Kidney (tissue), 13 donors: ENCODE measurements at regions not wholly inside any gene's neighbourhood (a gene's known extent, or its start where the extent isn't known, plus 50 kb on each side); places are given as distances from the start of the nearest gene placed in this dataset.

Experiments
- DNase-seq, 5 donors: peaks; one replicate each; pipeline ENCODE4 v3.0.0-alpha.2; 2013 to 2020
- FAIRE-seq: peaks from 2 replicates; lab custom pipeline; 2012; peaks lifted over from hg19 to GRCh38; lab: Jason Lieb, UNC
- H3K27ac ChIP-seq, 2 donors: one replicate each; pipeline ENCODE4 v1.7.0; 2013; ENCODE audit warnings: low read depth in 2 of 2, low read length in 2 of 2, inconsistent platforms in 1 of 2
- H3K27me3 ChIP-seq: one replicate; pipeline ENCODE4 v1.7.1; 2013; ENCODE audit warnings: low read length, inconsistent platforms; ENCODE audit not compliant: control insufficient read depth, insufficient read depth
- H3K36me3 ChIP-seq, 3 donors: one replicate each; pipeline versions ENCODE4 v1.7.0 to v1.7.1; 2013; ENCODE audit warnings: low read length in 3 of 3, control low read depth in 1 of 3, inconsistent platforms in 1 of 3; ENCODE audit not compliant: insufficient read depth in 3 of 3, control insufficient read depth in 2 of 3
- H3K4me1 ChIP-seq, 3 donors: one replicate each; pipeline versions ENCODE4 v1.7.0 to v1.7.1; 2013; ENCODE audit warnings: low read length in 3 of 3, inconsistent platforms in 1 of 3, low read depth in 1 of 3; ENCODE audit not compliant: control insufficient read depth in 2 of 3, insufficient read depth in 2 of 3
- H3K4me3 ChIP-seq, 3 donors: one replicate each; pipeline versions ENCODE4 v1.7.0 to v1.8.1; 2013; ENCODE audit warnings: low read length in 3 of 3, control low read depth in 1 of 3, inconsistent platforms in 1 of 3
- H3K9ac ChIP-seq, 3 donors: one replicate each; pipeline versions ENCODE4 v1.7.0 to v1.7.1; 2013; ENCODE audit warnings: low read length in 3 of 3, control low read depth in 1 of 3, inconsistent platforms in 1 of 3
- H3K9me3 ChIP-seq, 3 donors: one replicate each; pipeline versions ENCODE4 v1.7.0 to v1.7.1; 2013; ENCODE audit warnings: low read length in 3 of 3, control low read depth in 1 of 3, inconsistent platforms in 1 of 3; ENCODE audit not compliant: control insufficient read depth in 2 of 3, insufficient read depth in 1 of 3
- intact Hi-C: fragments of 100-400 bp; cut with DNase I; formaldehyde crosslinking; loops from one replicate; pipeline ENCODE4 v1.11.1; 2022
- TF ChIP-seq, protein P1 (sequence below): IDR thresholded peaks from 3 replicates; pipeline ENCODE4 v1.5.1; 2012; ENCODE audit warnings: mild to moderate bottlenecking, moderate library complexity, borderline replicate concordance; ENCODE audit not compliant: insufficient read depth; ENCODE audit errors: extremely low read depth
- donor health status: control.
- donor health status: control.
- donor health status: control.
- donor health status: control.
- donor health status: control.
- donor health status: DM: yes; HTN: yes; CAD: no.
- donor health status: Normal renal cell carcinoma (clear cell type).

DNA sequence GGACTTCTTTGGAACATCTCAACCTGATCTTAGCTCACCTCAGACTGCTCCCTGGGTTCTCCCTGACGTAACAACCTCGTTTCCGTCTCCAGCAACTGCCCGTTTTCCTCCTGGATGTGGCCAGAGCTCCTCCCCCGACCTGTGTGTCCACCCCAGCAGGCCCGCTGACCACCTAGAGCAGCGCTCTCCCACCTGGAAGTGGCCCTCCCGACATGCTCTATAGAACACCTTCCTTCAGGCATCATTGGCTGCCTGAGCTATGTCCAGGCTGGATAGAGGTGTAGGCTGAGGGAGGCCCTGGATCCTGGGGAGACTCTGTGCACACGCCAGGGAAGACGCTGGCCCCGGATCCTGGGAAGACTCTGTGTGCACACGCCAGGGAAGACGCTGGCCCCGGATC is 81.3 kb downstream of the TEX29 start:
- Histone ChIP-seq H3K4me3 (no peak overlapping the region), H3K27me3 (no peaks in the 10 kb centered on the region), H3K36me3 (no peaks in the 10 kb centered on the region), H3K9me3 (no peaks in the 10 kb centered on the region), H3K27ac (no peak overlapping the region), H3K4me1 (no peaks in the 10 kb centered on the region), H3K9ac (no peak overlapping the region)
- FAIRE-seq (no peak), DNase-seq (no peak)
- intact Hi-C loops, result no loop called here
- TF ChIP-seq, protein P1, sequence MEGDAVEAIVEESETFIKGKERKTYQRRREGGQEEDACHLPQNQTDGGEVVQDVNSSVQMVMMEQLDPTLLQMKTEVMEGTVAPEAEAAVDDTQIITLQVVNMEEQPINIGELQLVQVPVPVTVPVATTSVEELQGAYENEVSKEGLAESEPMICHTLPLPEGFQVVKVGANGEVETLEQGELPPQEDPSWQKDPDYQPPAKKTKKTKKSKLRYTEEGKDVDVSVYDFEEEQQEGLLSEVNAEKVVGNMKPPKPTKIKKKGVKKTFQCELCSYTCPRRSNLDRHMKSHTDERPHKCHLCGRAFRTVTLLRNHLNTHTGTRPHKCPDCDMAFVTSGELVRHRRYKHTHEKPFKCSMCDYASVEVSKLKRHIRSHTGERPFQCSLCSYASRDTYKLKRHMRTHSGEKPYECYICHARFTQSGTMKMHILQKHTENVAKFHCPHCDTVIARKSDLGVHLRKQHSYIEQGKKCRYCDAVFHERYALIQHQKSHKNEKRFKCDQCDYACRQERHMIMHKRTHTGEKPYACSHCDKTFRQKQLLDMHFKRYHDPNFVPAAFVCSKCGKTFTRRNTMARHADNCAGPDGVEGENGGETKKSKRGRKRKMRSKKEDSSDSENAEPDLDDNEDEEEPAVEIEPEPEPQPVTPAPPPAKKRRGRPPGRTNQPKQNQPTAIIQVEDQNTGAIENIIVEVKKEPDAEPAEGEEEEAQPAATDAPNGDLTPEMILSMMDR, result no peak

DNA sequence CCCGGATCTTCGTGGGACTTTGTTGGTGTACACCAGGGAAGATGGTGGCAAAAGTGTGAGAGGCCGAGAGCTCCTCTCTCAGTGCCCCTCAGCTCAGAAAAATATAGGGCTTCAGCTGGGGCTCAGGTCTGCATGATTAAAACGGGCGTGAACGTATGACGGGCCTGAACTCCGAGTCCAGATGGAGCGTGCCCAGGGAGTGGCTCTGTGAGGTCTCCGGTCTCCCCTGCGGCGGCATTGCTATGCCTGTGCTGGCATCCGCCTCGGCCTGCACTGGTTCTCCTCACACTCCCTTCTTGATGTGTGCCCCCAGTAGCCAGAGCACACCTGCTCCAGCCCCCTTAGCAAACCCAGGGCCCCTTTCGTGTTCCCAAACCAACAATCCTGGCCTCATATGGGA is 82.0 kb downstream of the TEX29 start:
- DNase-seq (no peak), FAIRE-seq (no peak)
- TF ChIP-seq, protein P1, result no peak
- Histone ChIP-seq H3K27me3 (no peaks in the 10 kb centered on the region), H3K4me3 (no peak overlapping the region), H3K36me3 (no peaks in the 10 kb centered on the region), H3K27ac (no peak overlapping the region), H3K9ac (no peak overlapping the region), H3K4me1 (no peaks in the 10 kb centered on the region), H3K9me3 (no peaks in the 10 kb centered on the region)
- intact Hi-C loops, result no loop called here

DNA sequence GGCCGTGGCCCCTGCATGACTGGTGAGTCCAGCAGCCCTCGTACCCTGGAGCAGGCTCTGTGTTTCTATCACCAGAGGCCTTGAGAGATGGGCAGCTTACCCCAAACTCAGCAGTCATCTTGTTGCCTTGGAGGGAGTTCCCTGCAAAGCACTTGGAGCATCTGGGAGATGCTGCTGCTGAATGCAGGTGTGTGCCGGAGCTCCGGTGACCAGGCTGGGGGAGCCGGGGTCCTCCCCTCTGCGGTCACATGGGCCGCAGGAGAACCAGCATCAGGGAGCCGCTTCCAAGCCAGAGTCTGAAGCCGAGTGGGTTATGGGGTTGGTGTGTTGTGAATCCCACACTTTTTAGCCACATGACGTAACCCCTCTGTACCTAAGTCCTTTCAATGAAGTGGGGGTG is 82.8 kb downstream of the TEX29 start:
- Histone ChIP-seq H3K9ac (no peak overlapping the region), H3K4me3 (no peak overlapping the region), H3K36me3 (no peaks in the 10 kb centered on the region), H3K9me3 (no peaks in the 10 kb centered on the region), H3K27ac (no peak overlapping the region), H3K4me1 (no peaks in the 10 kb centered on the region), H3K27me3 (no peaks in the 10 kb centered on the region)
- FAIRE-seq, result no peak
- TF ChIP-seq, protein P1, result no peak
- no peak for DNase-seq
- intact Hi-C loops, result no loop called here

DNA sequence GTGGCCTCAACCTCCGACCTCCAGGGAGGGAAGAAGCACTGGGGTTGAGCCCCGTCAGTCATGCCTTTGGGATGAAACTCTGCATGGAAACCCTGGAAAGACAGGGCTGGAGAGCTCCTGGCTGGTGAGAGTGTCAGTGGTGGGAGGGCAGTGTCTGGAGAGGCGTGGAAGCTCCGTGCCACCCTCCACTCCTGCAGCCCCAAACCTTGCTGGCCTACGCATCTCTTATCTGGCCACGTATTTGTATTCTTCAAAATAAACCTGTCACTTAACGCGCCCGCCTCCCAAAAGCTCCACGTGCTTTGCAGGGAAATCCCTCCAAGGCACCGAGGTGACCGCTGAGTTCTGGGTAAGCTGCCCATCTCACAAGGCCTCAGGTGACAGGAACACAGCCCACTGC is 84.3 kb downstream of the TEX29 start:
- DNase-seq, result no peak

More for the DNA sequence above, 84.3 kb downstream of the TEX29 start:
- FAIRE-seq, result no peak
- TF ChIP-seq, protein P1, result no peak
- H3K9ac ChIP-seq, result no peak overlapping the region
- H3K36me3 ChIP-seq, result no peaks in the 10 kb centered on the region
- H3K9me3 ChIP-seq, result no peaks in the 10 kb centered on the region
- intact Hi-C loops, result no loop called here
- H3K27me3 ChIP-seq, result no peaks in the 10 kb centered on the region
- no peaks in the 10 kb centered on the region for H3K4me1 ChIP-seq
- no peak overlapping the region for H3K27ac ChIP-seq
- no peak overlapping the region for H3K4me3 ChIP-seq
